Spleen (tissue), 11 donors: ENCODE measurements at regions not wholly inside any gene's neighbourhood (a gene's known extent, or its start where the extent isn't known, plus 50 kb on each side); places are given as distances from the start of the nearest gene placed in this dataset.

Experiments
- DNase-seq: peaks from one replicate; pipeline ENCODE4 v3.0.0-alpha.2; 2020
- H3K27ac ChIP-seq, 8 donors: fragments of 200-600 bp; sonication (generic) in 7 of 8; 1 replicate in 4 of 8; 2 replicates in 4 of 8; pipeline versions ENCODE4 v1.5.0 to v1.8.0; 2016 to 2021; ENCODE audit warnings: inconsistent platforms in 4 of 8, mild to moderate bottlenecking in 4 of 8, moderate library complexity in 1 of 8
- H3K27me3 ChIP-seq, 7 donors: fragments of 200-600 bp; sonication (generic) in 6 of 7; replicated peaks in 1 of 7; 1 replicate in 4 of 7; 2 replicates in 3 of 7; pipeline versions ENCODE4 v1.5.0 to v1.8.0; 2016 to 2021; ENCODE audit warnings: inconsistent platforms in 3 of 7, mild to moderate bottlenecking in 1 of 7
- H3K36me3 ChIP-seq, 6 donors: fragments of 200-600 bp; sonication (generic) in 5 of 6; 1 replicate in 4 of 6; 2 replicates in 2 of 6; pipeline versions ENCODE4 v1.5.0 to v1.8.0; 2016 to 2021; ENCODE audit warnings: inconsistent platforms in 2 of 6
- H3K4me1 ChIP-seq, 6 donors: fragments of 200-600 bp; sonication (generic) in 5 of 6; 1 replicate in 3 of 6; 2 replicates in 3 of 6; pipeline versions ENCODE4 v1.5.0 to v1.8.0; 2016 to 2021; ENCODE audit warnings: inconsistent platforms in 3 of 6
- H3K4me3 ChIP-seq, 8 donors: fragments of 200-600 bp; sonication (generic) in 7 of 8; 1 replicate in 4 of 8; 2 replicates in 4 of 8; pipeline versions ENCODE4 v1.5.0 to v1.8.0; 2016 to 2021; ENCODE audit warnings: inconsistent platforms in 4 of 8, mild to moderate bottlenecking in 4 of 8, moderate library complexity in 2 of 8
- H3K9me3 ChIP-seq, 8 donors: fragments of 200-600 bp; sonication (generic) in 7 of 8; 1 replicate in 4 of 8; 2 replicates in 4 of 8; pipeline versions ENCODE4 v1.5.0 to v1.8.0; 2016 to 2021; ENCODE audit warnings: inconsistent platforms in 4 of 8
- CTCF ChIP-seq, 11 experiments: fragments of 200-600 bp in 7 of 11; fragments of 450-650 bp in 4 of 11; sonication (generic) in 4 of 11; IDR thresholded peaks in 8 of 11; conservative IDR thresholded peaks in 3 of 11; 1 replicate in 7 of 11; 2 replicates in 4 of 11; pipeline versions ENCODE4 v1.4.0 to v1.8.0; 2016 to 2021; ENCODE audit warnings: antibody characterized with exemption in 11 of 11, inconsistent platforms in 4 of 11, mild to moderate bottlenecking in 1 of 11
- POLR2A ChIP-seq, 3 donors: fragments of 450-650 bp; IDR thresholded peaks; one replicate each; pipeline ENCODE4 v1.5.1; 2017; ENCODE audit warnings: antibody characterized with exemption in 3 of 3, mild to moderate bottlenecking in 1 of 3
- POLR2AphosphoS5 ChIP-seq, 3 donors: sonication (generic); formaldehyde crosslinking; IDR thresholded peaks; one replicate each; pipeline ENCODE4 v1.5.1; 2017; ENCODE audit warnings: antibody characterized with exemption in 3 of 3
- WGBS, 5 donors: extraction: QIAGEN DNeasy Blood & Tissue Kit in 3 of 5; methylation state at CpG; one replicate each; pipeline versions ENCODE4 v1.1.5 to v1.1.7; 2013 to 2018; 5-methylcytosine and 5-hydroxymethylcytosine counted together
- intact Hi-C: fragments of 100-400 bp; cut with DNase I; formaldehyde crosslinking; loops from one replicate; pipeline ENCODE4 v1.15.0; 2023; ENCODE audit warnings: low total_unique reads
- donor health status: healthy with polysubstance abuse.
- donor health status: DM: no; HTN: no; CAD: no; lungs with moderate emphysema.
- donor health status: DM: no; HTN: no; CAD: no.
- donor health status: Bipolar disorder and iron deficiency.
- donor health status: healthy.
- donor health status: DM: no; HTN: no; CAD: no.
- donor health status: DM: yes; HTN: yes; CAD: no.

GRCh38 chr6:98116455-98116854 lies 717.9 kb upstream of the POU3F2 start:
- no peak for TF ChIP-seq POLR2AphosphoS5 (IDR thresholded peaks at IDR 0.05)
- intact Hi-C loops: no loop called here
- Histone ChIP-seq H3K27me3 (no peaks in the 10 kb centered on the region), H3K4me1 (no peaks in the 10 kb centered on the region), H3K36me3 (no peaks in the 10 kb centered on the region), H3K4me3 (no peak overlapping the region), H3K9me3 (no peaks in the 10 kb centered on the region), H3K27ac (no peak overlapping the region)
- 75 to 86% (median 81%) methylated on average over 9 of the region's 9 CpGs for WGBS, 5 donors
- no peak for DNase-seq

GRCh38 chr6:98117068-98117467 lies 717.3 kb upstream of the POU3F2 start:
- no peaks in the 10 kb centered on the region for H3K9me3 ChIP-seq
- TF ChIP-seq CTCF (IDR thresholded peaks at IDR 0.05 in 8 of 11, conservative IDR thresholded peaks at IDR 0.05 in 3 of 11) (no peak), POLR2AphosphoS5 (IDR thresholded peaks at IDR 0.05) (no peak)
- DNase-seq: no peak
- H3K4me1 ChIP-seq: no peaks in the 10 kb centered on the region
- H3K4me3 ChIP-seq: no peak overlapping the region
- no peaks in the 10 kb centered on the region for H3K27me3 ChIP-seq
- H3K27ac ChIP-seq: no peak overlapping the region
- 0 to 90% (median 56%) methylated on average over 1 of the region's 1 CpG for WGBS, 5 donors
- intact Hi-C loops: no loop called here
- no peaks in the 10 kb centered on the region for H3K36me3 ChIP-seq

- intact Hi-C loops: no loop called here
- Histone ChIP-seq H3K4me3 (no peak overlapping the region), H3K27ac (no peak overlapping the region), H3K36me3 (no peaks in the 10 kb centered on the region), H3K4me1 (no peaks in the 10 kb centered on the region), H3K9me3 (no peaks in the 10 kb centered on the region), H3K27me3 (no peaks in the 10 kb centered on the region)
- TF ChIP-seq CTCF (IDR thresholded peaks at IDR 0.05 in 8 of 11, conservative IDR thresholded peaks at IDR 0.05 in 3 of 11) (no peak), POLR2AphosphoS5 (IDR thresholded peaks at IDR 0.05) (no peak), POLR2A (IDR thresholded peaks at IDR 0.05) (no peak)
- WGBS, 5 donors: 43 to 53% (median 46%) methylated on average over 6 of the region's 6 CpGs
- no peak for DNase-seq
These were observed 715.9 kb upstream of the POU3F2 start for GRCh38 chr6:98118397-98119045.

- Histone ChIP-seq H3K4me3 (no peak overlapping the region), H3K36me3 (no peaks in the 10 kb centered on the region), H3K4me1 (no peaks in the 10 kb centered on the region), H3K27ac (no peak overlapping the region), H3K9me3 (no peaks in the 10 kb centered on the region), H3K27me3 (no peaks in the 10 kb centered on the region)
- TF ChIP-seq CTCF (IDR thresholded peaks at IDR 0.05 in 8 of 11, conservative IDR thresholded peaks at IDR 0.05 in 3 of 11) (no peak), POLR2A (IDR thresholded peaks at IDR 0.05) (no peak), POLR2AphosphoS5 (IDR thresholded peaks at IDR 0.05) (no peak)
- 69 to 87% (median 84%) methylated on average over 2 of the region's 2 CpGs for WGBS, 5 donors
- intact Hi-C loops: no loop called here
- no peak for DNase-seq
These were observed 710.2 kb upstream of the POU3F2 start for GRCh38 chr6:98124171-98124570.
